ENCODE measurements at regions not wholly inside any gene's neighbourhood (a gene's known extent, or its start where the extent isn't known, plus 50 kb on each side); places are given as distances from the start of the nearest gene placed in this dataset.

GRCh38 chr4:3385711-3386420, 55.9 kb upstream of the HGFAC start (continued):
- no peak for TF ChIP-seq REST (IDR thresholded peaks at IDR 0.05)
- TF ChIP-seq, protein P1, sequence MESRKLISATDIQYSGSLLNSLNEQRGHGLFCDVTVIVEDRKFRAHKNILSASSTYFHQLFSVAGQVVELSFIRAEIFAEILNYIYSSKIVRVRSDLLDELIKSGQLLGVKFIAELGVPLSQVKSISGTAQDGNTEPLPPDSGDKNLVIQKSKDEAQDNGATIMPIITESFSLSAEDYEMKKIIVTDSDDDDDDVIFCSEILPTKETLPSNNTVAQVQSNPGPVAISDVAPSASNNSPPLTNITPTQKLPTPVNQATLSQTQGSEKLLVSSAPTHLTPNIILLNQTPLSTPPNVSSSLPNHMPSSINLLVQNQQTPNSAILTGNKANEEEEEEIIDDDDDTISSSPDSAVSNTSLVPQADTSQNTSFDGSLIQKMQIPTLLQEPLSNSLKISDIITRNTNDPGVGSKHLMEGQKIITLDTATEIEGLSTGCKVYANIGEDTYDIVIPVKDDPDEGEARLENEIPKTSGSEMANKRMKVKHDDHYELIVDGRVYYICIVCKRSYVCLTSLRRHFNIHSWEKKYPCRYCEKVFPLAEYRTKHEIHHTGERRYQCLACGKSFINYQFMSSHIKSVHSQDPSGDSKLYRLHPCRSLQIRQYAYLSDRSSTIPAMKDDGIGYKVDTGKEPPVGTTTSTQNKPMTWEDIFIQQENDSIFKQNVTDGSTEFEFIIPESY (IDR thresholded peaks at IDR 0.05): no peak

DNA sequence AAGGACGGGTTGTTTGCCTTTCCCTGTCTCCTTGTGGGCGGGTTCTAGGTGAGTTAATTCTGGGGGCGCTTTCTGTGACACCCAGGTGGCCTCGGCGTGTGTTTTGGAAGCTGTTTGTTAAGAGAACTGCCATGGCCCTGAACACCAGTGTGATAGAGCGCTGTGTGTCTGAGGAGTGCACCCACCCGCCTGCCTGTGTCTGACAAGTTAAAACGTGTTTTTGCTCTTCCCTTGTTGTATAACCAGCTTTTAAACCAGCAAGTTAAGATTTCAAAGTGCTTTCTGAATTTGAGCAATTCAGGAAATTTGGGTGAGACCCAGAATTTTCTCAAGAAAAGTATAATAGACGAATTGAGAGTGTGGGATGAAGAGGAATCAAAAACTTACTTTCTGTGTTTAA, 55.2 kb upstream of the HGFAC start:
- 68% methylated on average over 9 of the region's 9 CpGs for WGBS
- H3K9me3 ChIP-seq (ENCODE audit: control insufficient read depth in 4 of 4, low read length in 3 of 4): no peaks in the 10 kb centered on the region
- no peak overlapping the region for H3K9ac ChIP-seq (ENCODE audit: low read depth in 1 of 2, low read length in 2 of 2)
- no peak for TF ChIP-seq HNF4A (conservative IDR thresholded peaks at IDR 0.05)
- TF ChIP-seq, protein P2, sequence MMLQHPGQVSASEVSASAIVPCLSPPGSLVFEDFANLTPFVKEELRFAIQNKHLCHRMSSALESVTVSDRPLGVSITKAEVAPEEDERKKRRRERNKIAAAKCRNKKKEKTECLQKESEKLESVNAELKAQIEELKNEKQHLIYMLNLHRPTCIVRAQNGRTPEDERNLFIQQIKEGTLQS (IDR thresholded peaks at IDR 0.05): no peak
- no peak for TF ChIP-seq TAF1 (conservative IDR thresholded peaks at IDR 0.05)
- no peak for TF ChIP-seq MAX (IDR thresholded peaks at IDR 0.05)
- no peak for TF ChIP-seq EGR1 (IDR thresholded peaks at IDR 0.05; ENCODE audit: low read depth in 2 of 2)
- no peak for TF ChIP-seq NR2F2 (IDR thresholded peaks at IDR 0.05)
- TF ChIP-seq RAD21 (IDR thresholded peaks at IDR 0.05): no peak
- TF ChIP-seq CTCF (IDR thresholded peaks at IDR 0.05; ENCODE audit: low read depth, low read length, missing input control): no peak
- TF ChIP-seq GABPA (IDR thresholded peaks at IDR 0.05 in 1 of 2, conservative IDR thresholded peaks at IDR 0.05 in 1 of 2): no peak
- TF ChIP-seq FOXA2 (IDR thresholded peaks at IDR 0.05): no peak
- no peak for TF ChIP-seq FOXA1 (IDR thresholded peaks at IDR 0.05)
- TF ChIP-seq, protein P1 (IDR thresholded peaks at IDR 0.05): no peak
- no peak for TF ChIP-seq SP1 (IDR thresholded peaks at IDR 0.05)
- TF ChIP-seq REST (IDR thresholded peaks at IDR 0.05): no peak
- no peak for TF ChIP-seq JUND (IDR thresholded peaks at IDR 0.05)
- no peak for TF ChIP-seq RXRA (IDR thresholded peaks at IDR 0.05)
- H3K4me3 ChIP-seq (ENCODE audit: low read depth in 1 of 3, low read length in 3 of 3): no peak overlapping the region
- DNase-seq (ENCODE audit: low spot score): no peak
- H3K27me3 ChIP-seq (ENCODE audit: control insufficient read depth in 4 of 4, insufficient read depth in 4 of 4, low read length in 3 of 4): no peaks in the 10 kb centered on the region
- H3K27ac ChIP-seq (ENCODE audit: low read depth in 1 of 2, low read length in 2 of 2): no peak overlapping the region
- peaks cover 0 to 38% (median 19%) of the 10 kb centered on the region in 4 donors for H3K4me1 ChIP-seq (ENCODE audit: control insufficient read depth in 4 of 4, insufficient read depth in 4 of 4, low read length in 3 of 4)
- H3K36me3 ChIP-seq (ENCODE audit: control insufficient read depth in 4 of 4, insufficient read depth in 3 of 4, low read depth in 1 of 4, low read length in 3 of 4): peaks cover 0 to 4% (median 0%) of the 10 kb centered on the region in 4 donors

Data from liver (tissue), 8 donors.